ENCODE measurements at regions not wholly inside any gene's neighbourhood (a gene's known extent, or its start where the extent isn't known, plus 50 kb on each side); places are given as distances from the start of the nearest gene placed in this dataset.
"Not testable (repeated sequence)": the region's sequence is repeated elsewhere in the genome, so short reads cannot be mapped to it uniquely, and the experiment has no call there.

DNA sequence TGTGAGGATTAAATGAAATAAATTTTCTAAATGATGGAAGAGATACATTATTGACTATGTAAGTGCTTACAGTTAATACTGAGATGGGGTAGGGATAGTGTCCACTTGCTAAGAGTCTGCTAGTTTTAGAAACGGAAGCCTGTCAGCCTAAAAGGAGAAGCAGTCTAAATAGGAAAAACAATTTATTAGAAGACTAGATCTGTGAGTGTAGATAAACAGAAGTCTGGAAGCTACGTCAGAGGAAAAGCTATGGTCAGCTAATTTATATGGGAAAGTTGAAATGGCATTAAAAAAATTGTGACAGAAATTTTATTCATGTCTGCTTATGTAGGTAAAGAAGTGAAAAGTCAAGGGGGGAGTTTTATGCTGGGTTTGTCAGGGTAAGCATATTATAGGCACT lies 1338.4 kb upstream of the CHAC2 start:
- Mint-ChIP-seq H3K4me3 (no peak overlapping the region), H3K4me1 (no peaks in the 10 kb centered on the region), H3K9me3 (peaks cover 6% of the 10 kb centered on the region), H3K36me3 (no peaks in the 10 kb centered on the region), H3K27ac (no peak overlapping the region)
- no peak for DNase-seq (ENCODE audit: low spot score in 2 of 2)
- ATAC-seq = no peak

- Mint-ChIP-seq H3K4me1 (no peaks in the 10 kb centered on the region), H3K27ac (no peak overlapping the region), H3K4me3 (no peak overlapping the region), H3K36me3 (no peaks in the 10 kb centered on the region), H3K9me3 (peaks cover 8% of the 10 kb centered on the region)
- DNase-seq (ENCODE audit: low spot score in 2 of 2) (no peak), ATAC-seq (no peak)
Observed at GRCh38 chr2:52428224-52428623, 1339.4 kb upstream of the CHAC2 start.

GRCh38 chr2:52423655-52424054 lies 1343.9 kb upstream of the CHAC2 start:
- ATAC-seq (no peak), DNase-seq (ENCODE audit: low spot score in 2 of 2) (no peak)
- Mint-ChIP-seq H3K4me1 (no peaks in the 10 kb centered on the region), H3K36me3 (no peaks in the 10 kb centered on the region), H3K9me3 (peaks cover 10% of the 10 kb centered on the region), H3K27ac (no peak overlapping the region), H3K4me3 (no peak overlapping the region)

DNA sequence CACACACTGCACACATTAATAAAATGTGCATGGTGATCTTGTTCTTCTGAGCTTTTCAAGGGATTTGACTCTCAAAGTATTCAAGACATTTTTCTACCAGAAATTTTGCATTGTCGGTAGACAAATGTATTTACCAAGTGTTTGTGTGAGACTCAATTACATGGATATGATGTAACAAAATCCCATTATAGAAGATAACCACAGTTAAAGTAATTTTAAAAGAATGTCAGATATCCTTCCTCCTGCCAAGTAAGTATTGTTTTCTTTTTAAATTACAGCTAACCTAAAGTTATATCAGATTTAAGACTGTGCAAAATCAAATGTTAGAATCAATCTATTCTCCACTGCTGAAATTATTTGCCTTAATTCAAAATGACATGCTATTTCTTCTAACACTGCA lies 1344.5 kb upstream of the CHAC2 start:
- Mint-ChIP-seq H3K27ac (no peak overlapping the region), H3K4me1 (no peaks in the 10 kb centered on the region), H3K4me3 (no peak overlapping the region), H3K36me3 (no peaks in the 10 kb centered on the region), H3K9me3 (peaks cover 8% of the 10 kb centered on the region)
- DNase-seq (ENCODE audit: low spot score in 2 of 2) = no peak
- ATAC-seq = no peak

GRCh38 chr2:52416340-52416739 lies 1351.3 kb upstream of the CHAC2 start:
- Mint-ChIP-seq H3K27ac (no peak overlapping the region), H3K4me1 (no peaks in the 10 kb centered on the region), H3K36me3 (no peaks in the 10 kb centered on the region), H3K9me3 (peaks cover 3% of the 10 kb centered on the region), H3K4me3 (no peak overlapping the region)
- ATAC-seq (no peak), DNase-seq (ENCODE audit: low spot score in 2 of 2) (no peak)

GRCh38 chr2:52414561-52415295 lies 1352.9 kb upstream of the CHAC2 start:
- Mint-ChIP-seq H3K27ac (no peak overlapping the region), H3K4me3 (no peak overlapping the region), H3K4me1 (no peaks in the 10 kb centered on the region), H3K36me3 (no peaks in the 10 kb centered on the region), H3K9me3 (peaks cover 3% of the 10 kb centered on the region)
- no peak for ATAC-seq
- no peak for DNase-seq (ENCODE audit: low spot score in 2 of 2)

- H3K9me3 Mint-ChIP-seq; DNase-seq (ENCODE audit: low spot score in 2 of 2); H3K4me3 Mint-ChIP-seq; H3K36me3 Mint-ChIP-seq; H3K27ac Mint-ChIP-seq; H3K4me1 Mint-ChIP-seq; ATAC-seq: not testable (repeated sequence)
Observed at GRCh38 chr2:52409308-52410118, 1358.1 kb upstream of the CHAC2 start.

DNA sequence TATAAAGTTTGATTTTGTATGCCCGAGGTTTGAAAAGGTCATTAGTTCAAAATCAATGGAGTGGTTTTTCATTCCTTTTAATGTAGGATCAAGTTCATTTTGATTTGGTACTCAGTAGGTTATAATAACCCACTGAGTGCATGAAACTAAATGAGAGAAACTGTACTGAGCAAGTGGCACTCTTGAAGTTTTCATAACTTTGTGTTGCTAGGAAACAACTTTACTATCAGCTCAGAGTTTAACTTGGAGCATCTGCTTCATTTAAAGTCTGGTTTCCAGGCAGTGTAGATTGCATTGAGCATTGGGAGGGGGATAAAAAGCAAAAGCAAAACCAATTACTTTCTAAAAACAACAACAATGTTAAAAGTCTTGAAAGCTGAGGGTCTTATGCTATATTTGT lies 1361.6 kb upstream of the CHAC2 start:
- Mint-ChIP-seq H3K4me3 (no peak overlapping the region), H3K36me3 (no peaks in the 10 kb centered on the region), H3K9me3 (no peaks in the 10 kb centered on the region), H3K27ac (no peak overlapping the region), H3K4me1 (no peaks in the 10 kb centered on the region)
- ATAC-seq (no peak), DNase-seq (ENCODE audit: low spot score in 2 of 2) (no peak)

DNA sequence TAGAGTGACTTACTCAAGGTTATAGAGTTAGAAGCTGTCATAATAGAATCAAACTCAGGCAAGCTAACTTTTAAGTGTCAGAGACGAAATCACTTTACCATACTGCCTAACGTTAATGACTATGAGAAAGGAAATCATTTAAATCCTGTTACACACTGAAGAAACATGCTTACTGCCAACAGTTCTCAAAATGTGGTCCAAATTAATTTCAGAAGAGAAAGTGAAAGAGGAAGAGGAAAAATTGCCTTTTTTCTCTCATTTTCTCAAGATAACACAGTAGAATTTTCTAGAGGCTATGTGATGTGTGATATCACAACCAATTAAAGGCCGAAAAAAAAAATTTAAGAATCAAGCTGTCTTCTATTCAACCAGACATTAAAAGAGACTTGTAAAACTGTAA lies 1362.7 kb upstream of the CHAC2 start:
- H3K4me1 Mint-ChIP-seq = no peaks in the 10 kb centered on the region
- no peak for ATAC-seq

GRCh38 chr2:52404046-52404445 lies 1363.6 kb upstream of the CHAC2 start:
- H3K36me3 Mint-ChIP-seq = no peaks in the 10 kb centered on the region
- peaks cover 5% of the 10 kb centered on the region for H3K9me3 Mint-ChIP-seq
- no peak overlapping the region for H3K27ac Mint-ChIP-seq
- ATAC-seq (no peak), DNase-seq (ENCODE audit: low spot score in 2 of 2) (no peak)
- H3K4me3 Mint-ChIP-seq = no peak overlapping the region
- no peaks in the 10 kb centered on the region for H3K4me1 Mint-ChIP-seq

More for the DNA sequence above, 1362.7 kb upstream of the CHAC2 start:
- no peak for DNase-seq (ENCODE audit: low spot score in 2 of 2)
- Mint-ChIP-seq H3K36me3 (no peaks in the 10 kb centered on the region), H3K27ac (no peak overlapping the region), H3K4me3 (no peak overlapping the region), H3K9me3 (no peaks in the 10 kb centered on the region)

DNA sequence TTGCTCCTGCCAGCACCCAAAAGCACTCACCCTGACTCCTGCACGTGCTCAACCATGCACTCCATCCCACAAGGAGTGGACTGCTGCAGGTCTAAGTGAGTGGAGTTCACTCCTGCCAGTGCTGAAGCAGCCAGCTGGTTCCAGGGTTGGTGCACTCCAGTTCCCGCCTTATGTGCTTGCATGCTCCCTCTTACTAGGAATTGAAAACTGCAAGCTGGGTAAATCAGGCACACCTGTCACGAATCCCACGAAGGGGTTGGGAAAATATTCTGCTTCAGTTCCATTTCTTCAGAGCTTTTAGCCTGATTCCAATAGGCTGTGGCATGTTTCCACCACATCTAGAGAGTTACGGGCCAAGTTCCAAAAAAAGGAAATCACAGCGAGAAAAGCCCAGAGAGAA lies 1365.5 kb upstream of the CHAC2 start:
- no peaks in the 10 kb centered on the region for H3K36me3 Mint-ChIP-seq
- H3K9me3 Mint-ChIP-seq = peaks cover 10% of the 10 kb centered on the region
- no peak overlapping the region for H3K4me3 Mint-ChIP-seq
- H3K27ac Mint-ChIP-seq = no peak overlapping the region
- DNase-seq (ENCODE audit: low spot score in 2 of 2) (no peak), ATAC-seq (no peak)
- no peaks in the 10 kb centered on the region for H3K4me1 Mint-ChIP-seq

DNA sequence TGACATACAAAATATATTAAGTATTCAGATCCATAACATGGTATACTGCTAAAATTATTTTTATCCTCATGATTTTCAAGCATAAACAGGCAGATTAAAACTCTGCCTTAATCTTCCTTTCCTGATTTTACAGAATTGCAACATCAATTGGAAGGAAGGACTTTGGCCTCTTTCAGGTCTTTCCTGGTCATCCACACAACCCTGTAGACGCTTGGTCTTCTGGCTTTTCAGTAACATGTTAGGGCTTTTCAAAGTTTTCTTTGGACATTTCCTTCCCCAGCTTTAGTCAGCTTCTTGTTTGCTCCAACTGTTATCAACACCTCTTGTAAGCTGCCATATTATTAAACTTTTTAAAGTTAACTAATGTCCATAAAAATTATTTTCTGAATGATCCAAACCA lies 1364.9 kb upstream of the NRXN1 start:
- DNase-seq (ENCODE audit: low spot score in 2 of 2) = no peak
- H3K9me3 Mint-ChIP-seq = peaks cover 10% of the 10 kb centered on the region
- no peak overlapping the region for H3K27ac Mint-ChIP-seq
- H3K4me3 Mint-ChIP-seq = no peak overlapping the region
- H3K4me1 Mint-ChIP-seq = no peaks in the 10 kb centered on the region
- no peak for ATAC-seq
- no peaks in the 10 kb centered on the region for H3K36me3 Mint-ChIP-seq

GRCh38 chr2:52395912-52396311 lies 1364.0 kb upstream of the NRXN1 start:
- Mint-ChIP-seq H3K4me3 (no peak overlapping the region), H3K27ac (no peak overlapping the region), H3K36me3 (no peaks in the 10 kb centered on the region), H3K4me1 (no peaks in the 10 kb centered on the region), H3K9me3 (peaks cover 10% of the 10 kb centered on the region)
- DNase-seq (ENCODE audit: low spot score in 2 of 2) (no peak), ATAC-seq (no peak)

DNA sequence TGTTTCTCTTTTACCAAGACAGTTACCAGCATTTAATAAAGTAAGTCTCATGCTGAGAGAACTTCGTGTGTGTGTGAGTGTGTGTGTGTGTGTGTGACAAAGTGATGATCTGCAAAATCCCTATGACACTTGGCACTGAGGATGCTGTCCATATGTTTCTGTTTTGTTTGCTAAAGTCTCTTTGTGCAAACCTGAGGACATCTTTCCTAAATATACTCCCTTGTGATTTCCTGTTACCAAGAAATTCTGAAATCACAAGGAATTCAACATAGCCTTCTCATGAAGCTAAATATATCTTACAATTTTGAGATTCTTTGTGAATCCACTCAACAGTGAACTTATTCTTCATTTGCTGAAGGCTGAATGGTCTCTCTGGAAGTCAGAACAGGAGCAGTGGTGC lies 1359.7 kb upstream of the NRXN1 start:
- ATAC-seq = no peak
- Mint-ChIP-seq H3K27ac (no peak overlapping the region), H3K4me1 (no peaks in the 10 kb centered on the region), H3K36me3 (no peaks in the 10 kb centered on the region), H3K4me3 (no peak overlapping the region), H3K9me3 (no peaks in the 10 kb centered on the region)
- no peak for DNase-seq (ENCODE audit: low spot score in 2 of 2)

DNA sequence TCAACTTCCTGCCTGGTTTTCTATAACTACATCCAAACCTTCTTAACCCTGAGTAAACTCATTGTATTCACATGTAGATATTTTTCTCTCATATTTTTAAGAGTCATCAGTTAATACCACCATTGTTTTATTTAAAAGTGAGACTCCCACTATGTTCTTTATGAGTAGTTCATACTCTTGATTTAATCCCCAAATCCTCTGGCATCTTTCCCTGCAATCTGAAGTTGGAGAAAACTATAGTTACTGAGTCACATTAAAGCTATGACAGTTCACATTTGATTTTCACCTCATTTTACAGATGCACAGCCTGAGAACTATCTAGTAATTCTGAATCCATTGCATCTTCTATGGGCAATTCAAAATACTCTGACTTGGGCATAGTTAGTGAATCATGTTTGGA lies 1358.7 kb upstream of the NRXN1 start:
- no peak overlapping the region for H3K4me3 Mint-ChIP-seq
- H3K4me1 Mint-ChIP-seq = no peaks in the 10 kb centered on the region
- DNase-seq (ENCODE audit: low spot score in 2 of 2) (no peak), ATAC-seq (no peak)
- no peak overlapping the region for H3K27ac Mint-ChIP-seq
- no peaks in the 10 kb centered on the region for H3K9me3 Mint-ChIP-seq
- no peaks in the 10 kb centered on the region for H3K36me3 Mint-ChIP-seq

DNA sequence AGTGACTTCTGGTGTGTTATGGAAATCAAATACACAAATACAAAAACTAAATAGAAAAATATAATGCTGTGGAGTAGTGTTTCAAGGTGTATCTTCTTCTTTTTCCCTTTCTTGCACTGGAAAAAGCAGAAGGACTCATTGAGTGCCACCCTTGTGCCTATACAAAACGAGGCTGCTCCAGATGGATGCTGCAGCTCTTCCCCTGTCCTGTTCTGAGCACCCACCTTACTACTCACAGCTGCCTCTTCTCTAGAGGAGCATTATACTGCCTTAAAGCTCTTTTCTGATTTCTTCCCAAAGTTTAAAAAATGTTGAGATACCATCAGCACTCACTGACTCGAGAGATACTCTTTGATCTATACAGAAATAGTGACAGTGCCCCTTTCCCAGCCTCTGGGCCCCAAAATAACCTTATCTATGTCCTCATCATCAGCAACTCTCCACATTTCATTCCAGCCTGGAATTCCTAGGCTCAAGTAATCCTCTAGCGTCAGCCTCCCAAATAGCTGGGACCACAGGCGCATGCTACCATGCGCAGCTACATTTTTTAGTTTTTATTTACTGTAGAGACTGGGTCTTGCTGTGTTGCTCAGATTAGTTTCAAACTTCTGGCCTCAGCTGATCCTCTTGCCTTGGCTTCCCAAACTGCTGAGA lies 1356.1 kb upstream of the NRXN1 start:
- no peak overlapping the region for H3K27ac Mint-ChIP-seq
- ATAC-seq (no peak), DNase-seq (ENCODE audit: low spot score in 2 of 2) (no peak)
- peaks cover 3% of the 10 kb centered on the region for H3K9me3 Mint-ChIP-seq
- H3K36me3 Mint-ChIP-seq = no peaks in the 10 kb centered on the region
- H3K4me3 Mint-ChIP-seq = no peak overlapping the region
- no peaks in the 10 kb centered on the region for H3K4me1 Mint-ChIP-seq

Data from stimulated activated effector memory CD8-positive, alpha-beta T cell treated with anti-CD3 and anti-CD28 coated beads, Interleukin-12 subunit alpha, Interleukin-12 subunit beta, amount 100 ng/mL, for 72 hours (primary cell).